GM18507 (cell line): ENCODE measurements at regions not wholly inside any gene's neighbourhood (a gene's known extent, or its start where the extent isn't known, plus 50 kb on each side); places are given as distances from the start of the nearest gene placed in this dataset.

Source experiments
- DNase-seq: peaks from one replicate; pipeline ENCODE4 v3.0.0; 2011; ENCODE audit warnings: low read depth; ENCODE audit not compliant: insufficient read length; ENCODE audit errors: extremely low spot score
- FAIRE-seq: peaks from 2 replicates; lab custom pipeline; 2011; peaks lifted over from hg19 to GRCh38; lab: Jason Lieb, UNC

- FAIRE-seq, result no peak
- DNase-seq, result no peak
Measured at GRCh38 chr3:124489506-124489905, 240.7 kb upstream of the UMPS start.

- DNase-seq (no peak), FAIRE-seq (no peak)
Measured at GRCh38 chr3:124491098-124491497, 239.2 kb upstream of the UMPS start.

GRCh38 chr3:124491875-124492274, 238.4 kb upstream of the UMPS start:
- FAIRE-seq, result no peak
- no peak for DNase-seq

GRCh38 chr3:124492824-124493223, 237.4 kb upstream of the UMPS start:
- FAIRE-seq (peak; percentile 18), DNase-seq (no peak)

GRCh38 chr3:124496061-124496460, 234.2 kb upstream of the UMPS start:
- FAIRE-seq, result no peak

GRCh38 chr3:124497487-124497886, 232.8 kb upstream of the UMPS start:
- FAIRE-seq (no peak), DNase-seq (no peak)

More at GRCh38 chr3:124496061-124496460, 234.2 kb upstream of the UMPS start:
- no peak for DNase-seq

- FAIRE-seq (no peak), DNase-seq (no peak)
Measured at GRCh38 chr3:124498891-124499290, 231.4 kb upstream of the UMPS start.

- FAIRE-seq (no peak), DNase-seq (no peak)
Measured at GRCh38 chr3:124504332-124505059, 225.8 kb upstream of the UMPS start.

GRCh38 chr3:124509884-124510283, 220.4 kb upstream of the UMPS start:
- DNase-seq, result no peak
- no peak for FAIRE-seq

GRCh38 chr3:124510290-124510689, 220.0 kb upstream of the UMPS start:
- DNase-seq, result no peak
- no peak for FAIRE-seq

- DNase-seq (no peak), FAIRE-seq (no peak)
Measured at GRCh38 chr3:124512881-124513609, 217.2 kb upstream of the UMPS start.

- DNase-seq (no peak), FAIRE-seq (no peak)
Measured at GRCh38 chr3:124513610-124513997, 216.6 kb upstream of the UMPS start.

- FAIRE-seq (no peak), DNase-seq (no peak)
Measured at GRCh38 chr3:124514683-124515082, 215.6 kb upstream of the UMPS start.

- FAIRE-seq, result no peak
- no peak for DNase-seq
Measured at GRCh38 chr3:124516333-124516732, 213.9 kb upstream of the UMPS start.

- FAIRE-seq (no peak), DNase-seq (no peak)
Measured at GRCh38 chr3:124517306-124517705, 212.9 kb upstream of the UMPS start.

GRCh38 chr3:124518350-124518749, 211.9 kb upstream of the UMPS start:
- FAIRE-seq (no peak), DNase-seq (no peak)

GRCh38 chr3:124519591-124520194, 210.6 kb upstream of the UMPS start:
- DNase-seq, result no peak
- FAIRE-seq, result no peak

- DNase-seq (no peak), FAIRE-seq (no peak)
Measured at GRCh38 chr3:124520970-124521369, 209.3 kb upstream of the UMPS start.

- DNase-seq (no peak), FAIRE-seq (no peak)
Measured at GRCh38 chr3:124522082-124522625, 208.1 kb upstream of the UMPS start.

- DNase-seq, result no peak
- FAIRE-seq, result no peak
Measured at GRCh38 chr3:124526601-124527000, 203.7 kb upstream of the UMPS start.
